ENCODE measurements at regions not wholly inside any gene's neighbourhood (a gene's known extent, or its start where the extent isn't known, plus 50 kb on each side); places are given as distances from the start of the nearest gene placed in this dataset.

DNA sequence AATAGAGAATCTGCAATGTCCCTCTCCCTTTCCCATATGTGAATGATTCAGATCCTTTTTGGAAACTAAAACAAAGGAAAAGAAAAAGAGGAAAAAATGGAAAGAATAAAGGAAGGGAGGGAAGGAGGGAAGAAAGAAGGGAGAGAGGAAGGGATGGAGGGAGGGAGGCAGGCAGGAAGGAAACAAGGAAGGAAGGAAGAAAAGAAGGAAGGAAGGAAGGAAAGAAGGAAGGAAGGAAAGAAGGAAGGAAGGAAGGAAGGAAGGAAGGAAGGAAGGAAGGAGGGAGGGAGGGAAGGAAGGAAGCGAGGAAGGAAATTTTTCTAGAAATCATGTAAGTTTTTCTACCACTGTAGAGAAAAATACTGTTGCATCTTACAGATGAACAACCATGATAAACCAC, 215.0 kb upstream of the CBLB start:
- TF ChIP-seq, protein P1, sequence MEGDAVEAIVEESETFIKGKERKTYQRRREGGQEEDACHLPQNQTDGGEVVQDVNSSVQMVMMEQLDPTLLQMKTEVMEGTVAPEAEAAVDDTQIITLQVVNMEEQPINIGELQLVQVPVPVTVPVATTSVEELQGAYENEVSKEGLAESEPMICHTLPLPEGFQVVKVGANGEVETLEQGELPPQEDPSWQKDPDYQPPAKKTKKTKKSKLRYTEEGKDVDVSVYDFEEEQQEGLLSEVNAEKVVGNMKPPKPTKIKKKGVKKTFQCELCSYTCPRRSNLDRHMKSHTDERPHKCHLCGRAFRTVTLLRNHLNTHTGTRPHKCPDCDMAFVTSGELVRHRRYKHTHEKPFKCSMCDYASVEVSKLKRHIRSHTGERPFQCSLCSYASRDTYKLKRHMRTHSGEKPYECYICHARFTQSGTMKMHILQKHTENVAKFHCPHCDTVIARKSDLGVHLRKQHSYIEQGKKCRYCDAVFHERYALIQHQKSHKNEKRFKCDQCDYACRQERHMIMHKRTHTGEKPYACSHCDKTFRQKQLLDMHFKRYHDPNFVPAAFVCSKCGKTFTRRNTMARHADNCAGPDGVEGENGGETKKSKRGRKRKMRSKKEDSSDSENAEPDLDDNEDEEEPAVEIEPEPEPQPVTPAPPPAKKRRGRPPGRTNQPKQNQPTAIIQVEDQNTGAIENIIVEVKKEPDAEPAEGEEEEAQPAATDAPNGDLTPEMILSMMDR (conservative IDR thresholded peaks at IDR 0.05; ENCODE audit: low read length): no peak
- no peak for TF ChIP-seq EZH2phosphoT487 (IDR thresholded peaks at IDR 0.05; ENCODE audit: borderline replicate concordance)
